ENCODE measurements at regions not wholly inside any gene's neighbourhood (a gene's known extent, or its start where the extent isn't known, plus 50 kb on each side); places are given as distances from the start of the nearest gene placed in this dataset.

DNA sequence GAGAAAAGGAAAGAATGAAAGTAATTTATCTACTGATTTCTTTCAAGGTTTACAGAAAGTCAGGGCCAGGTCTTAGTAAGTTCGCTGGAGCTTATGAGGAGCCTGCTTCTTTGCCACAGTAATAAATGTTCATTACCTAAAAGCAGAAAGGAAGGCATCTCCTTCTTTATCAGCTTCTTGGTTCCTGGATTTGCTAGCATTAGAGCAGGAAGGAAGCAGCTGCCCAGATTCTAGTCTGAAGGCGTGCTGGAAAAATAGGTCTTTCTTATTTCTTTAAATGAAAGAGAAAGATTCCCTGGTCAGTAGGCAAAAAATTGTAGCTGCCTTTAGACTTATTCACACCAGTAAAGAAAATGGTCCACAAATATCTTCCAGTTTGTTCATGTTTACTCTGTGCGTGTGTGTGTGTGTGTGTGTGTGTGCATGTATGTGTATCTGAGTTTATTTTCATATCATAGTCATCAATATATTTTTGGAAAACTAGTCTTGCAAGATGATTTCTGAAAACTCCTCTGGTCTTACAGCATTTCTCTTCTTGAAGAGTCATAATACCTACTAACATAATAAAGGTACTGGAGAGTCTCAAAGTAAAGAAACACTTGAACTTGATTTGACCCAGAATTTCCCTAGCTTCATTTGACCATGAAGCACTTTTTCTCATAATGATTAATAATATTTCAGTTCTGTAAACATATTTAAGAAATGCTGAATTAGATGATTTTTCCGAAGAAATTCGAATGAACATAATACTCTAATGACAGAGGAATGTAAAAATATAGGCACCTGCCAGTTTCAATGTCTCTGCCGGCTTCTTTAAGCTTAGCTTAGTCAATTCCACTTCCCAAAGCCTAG is 255.3 kb upstream of the ZPLD1 start:
- Mint-ChIP-seq H3K4me1 (ENCODE audit: insufficient read depth, unreplicated experiment) (peaks cover 9% of the 10 kb centered on the region), H3K27ac (ENCODE audit: low read depth, unreplicated experiment) (no peak overlapping the region), H3K9me3 (ENCODE audit: unreplicated experiment) (no peaks in the 10 kb centered on the region), H3K36me3 (ENCODE audit: insufficient read depth, unreplicated experiment) (no peaks in the 10 kb centered on the region), H3K27me3 (ENCODE audit: insufficient read depth, unreplicated experiment) (no peaks in the 10 kb centered on the region), H3K4me3 (ENCODE audit: unreplicated experiment) (no peak overlapping the region)
- intact Hi-C loops (cut with micrococcal nuclease) = no loop called here
- no TSS peak for BruUV-seq (replicated peaks)
- POLR2A ChIA-PET = interaction anchor here (0.9 to 1.2 kb wide), 5 partner anchors 10 to 39 kb away, joined by 3 to 5 read pairs (median 4); no protein-coding TSS in a partner anchor
- no peak for DNase-seq (ENCODE audit: unreplicated experiment)
- TF ChIP-seq, protein P1, sequence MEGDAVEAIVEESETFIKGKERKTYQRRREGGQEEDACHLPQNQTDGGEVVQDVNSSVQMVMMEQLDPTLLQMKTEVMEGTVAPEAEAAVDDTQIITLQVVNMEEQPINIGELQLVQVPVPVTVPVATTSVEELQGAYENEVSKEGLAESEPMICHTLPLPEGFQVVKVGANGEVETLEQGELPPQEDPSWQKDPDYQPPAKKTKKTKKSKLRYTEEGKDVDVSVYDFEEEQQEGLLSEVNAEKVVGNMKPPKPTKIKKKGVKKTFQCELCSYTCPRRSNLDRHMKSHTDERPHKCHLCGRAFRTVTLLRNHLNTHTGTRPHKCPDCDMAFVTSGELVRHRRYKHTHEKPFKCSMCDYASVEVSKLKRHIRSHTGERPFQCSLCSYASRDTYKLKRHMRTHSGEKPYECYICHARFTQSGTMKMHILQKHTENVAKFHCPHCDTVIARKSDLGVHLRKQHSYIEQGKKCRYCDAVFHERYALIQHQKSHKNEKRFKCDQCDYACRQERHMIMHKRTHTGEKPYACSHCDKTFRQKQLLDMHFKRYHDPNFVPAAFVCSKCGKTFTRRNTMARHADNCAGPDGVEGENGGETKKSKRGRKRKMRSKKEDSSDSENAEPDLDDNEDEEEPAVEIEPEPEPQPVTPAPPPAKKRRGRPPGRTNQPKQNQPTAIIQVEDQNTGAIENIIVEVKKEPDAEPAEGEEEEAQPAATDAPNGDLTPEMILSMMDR (IDR thresholded peaks at IDR 0.05; ENCODE audit: unreplicated experiment) = no peak
- CTCF ChIA-PET = interaction anchor here (0.6 to 0.8 kb wide), 3 partner anchors 58 to 486 kb away, joined by 3 read pairs; no protein-coding TSS in a partner anchor

DNA sequence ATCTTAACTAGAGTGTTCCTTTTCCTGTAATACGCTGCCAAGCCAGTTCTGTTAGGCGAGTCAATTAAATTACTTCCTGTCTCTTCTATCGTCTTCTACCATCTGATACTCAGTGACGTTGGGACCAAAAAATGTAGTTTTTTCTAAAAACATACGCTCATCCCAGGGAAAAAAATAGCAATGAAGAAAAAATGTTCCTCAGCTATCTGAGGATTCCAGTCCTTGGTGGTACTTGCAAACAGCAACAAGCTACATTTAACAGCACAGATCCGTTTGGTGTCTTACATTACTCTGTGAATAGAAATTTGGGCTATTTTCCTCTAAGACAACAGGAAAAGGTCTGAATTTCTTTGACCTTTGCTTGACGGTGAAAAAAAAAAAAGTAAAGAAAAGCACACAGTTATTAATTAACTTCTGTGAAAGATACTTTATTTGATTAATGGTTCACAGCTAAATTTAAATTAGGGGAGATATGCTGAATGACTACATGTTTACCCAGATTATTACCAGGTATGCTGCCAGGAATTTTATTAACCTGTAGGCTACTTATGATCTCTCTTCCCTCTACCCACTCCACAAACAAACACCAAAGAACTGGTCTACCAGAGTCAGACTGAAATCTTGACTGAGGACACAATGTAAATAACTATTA is 254.4 kb upstream of the ZPLD1 start:
- no peak for DNase-seq (ENCODE audit: unreplicated experiment)
- TF ChIP-seq, protein P1 (IDR thresholded peaks at IDR 0.05; ENCODE audit: unreplicated experiment) = no peak
- Mint-ChIP-seq H3K27ac (ENCODE audit: low read depth, unreplicated experiment) (no peak overlapping the region), H3K9me3 (ENCODE audit: unreplicated experiment) (no peaks in the 10 kb centered on the region), H3K36me3 (ENCODE audit: insufficient read depth, unreplicated experiment) (no peaks in the 10 kb centered on the region), H3K4me1 (ENCODE audit: insufficient read depth, unreplicated experiment) (peaks cover 4% of the 10 kb centered on the region), H3K27me3 (ENCODE audit: insufficient read depth, unreplicated experiment) (no peaks in the 10 kb centered on the region), H3K4me3 (ENCODE audit: unreplicated experiment) (no peak overlapping the region)
- CTCF ChIA-PET = interaction anchor here (0.6 to 1.0 kb wide), 4 partner anchors 21 to 564 kb away, joined by 3 to 7 read pairs (median 4); no protein-coding TSS in a partner anchor
- intact Hi-C loops (cut with micrococcal nuclease) = no loop called here
- no TSS peak for BruUV-seq (replicated peaks)
- POLR2A ChIA-PET = interaction anchor here (1.2 kb wide), 2 partner anchors 9 to 15 kb away, joined by 3 to 4 read pairs; no protein-coding TSS in a partner anchor

DNA sequence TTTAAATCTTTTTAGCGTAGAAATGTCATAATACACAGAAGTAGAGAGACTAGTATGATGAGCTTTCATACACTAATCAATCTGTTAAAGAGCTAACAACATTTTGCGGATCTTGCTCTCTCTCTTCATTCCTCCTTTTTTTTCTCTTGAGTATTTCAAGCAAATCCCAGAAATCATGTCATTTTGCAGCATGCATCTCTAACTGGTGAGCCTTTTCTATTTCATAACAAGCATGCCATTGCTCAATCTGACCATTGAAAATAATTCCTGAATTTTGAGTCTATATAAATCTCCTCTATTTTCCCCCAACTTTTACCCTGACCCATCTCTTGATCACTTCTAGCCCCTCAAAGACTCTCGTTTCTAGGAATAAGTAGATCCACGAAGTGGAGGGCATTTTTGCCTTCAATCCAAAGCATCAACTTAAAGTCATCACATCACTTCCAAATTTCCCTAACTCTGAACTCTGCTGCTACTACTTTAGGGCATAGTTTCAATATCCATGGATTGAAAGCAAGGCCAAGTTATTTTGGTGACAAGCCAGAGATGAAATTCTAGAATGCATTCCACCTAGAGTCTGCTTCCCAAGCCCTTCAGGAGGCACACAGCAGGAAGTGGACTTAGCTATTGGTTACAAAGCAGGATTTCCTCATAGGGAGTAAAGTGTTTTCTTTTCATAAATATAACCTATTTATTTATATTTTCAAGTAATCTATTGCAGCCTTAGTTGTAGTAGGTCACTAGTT is 253.5 kb upstream of the ZPLD1 start:
- ChIA-PET CTCF (interaction anchor here (0.6 to 1.9 kb wide), 5 partner anchors 22 to 563 kb away, joined by 3 to 7 read pairs (median 6); no protein-coding TSS in a partner anchor), POLR2A (interaction anchor here (0.8 to 1.2 kb wide), 3 partner anchors 24 to 497 kb away, joined by 3 to 4 read pairs (median 4); no protein-coding TSS in a partner anchor)
- Mint-ChIP-seq H3K27me3 (ENCODE audit: insufficient read depth, unreplicated experiment) (no peaks in the 10 kb centered on the region), H3K4me3 (ENCODE audit: unreplicated experiment) (no peak overlapping the region), H3K4me1 (ENCODE audit: insufficient read depth, unreplicated experiment) (no peaks in the 10 kb centered on the region), H3K36me3 (ENCODE audit: insufficient read depth, unreplicated experiment) (no peaks in the 10 kb centered on the region), H3K27ac (ENCODE audit: low read depth, unreplicated experiment) (no peak overlapping the region), H3K9me3 (ENCODE audit: unreplicated experiment) (no peaks in the 10 kb centered on the region)
- BruUV-seq (replicated peaks) = no TSS peak
- DNase-seq (ENCODE audit: unreplicated experiment) = peak; percentile 42
- intact Hi-C loops (cut with micrococcal nuclease) = no loop called here
- TF ChIP-seq, protein P1 (IDR thresholded peaks at IDR 0.05; ENCODE audit: unreplicated experiment) = no peak
